ENCODE measurements at regions not wholly inside any gene's neighbourhood (a gene's known extent, or its start where the extent isn't known, plus 50 kb on each side); places are given as distances from the start of the nearest gene placed in this dataset.

DNA sequence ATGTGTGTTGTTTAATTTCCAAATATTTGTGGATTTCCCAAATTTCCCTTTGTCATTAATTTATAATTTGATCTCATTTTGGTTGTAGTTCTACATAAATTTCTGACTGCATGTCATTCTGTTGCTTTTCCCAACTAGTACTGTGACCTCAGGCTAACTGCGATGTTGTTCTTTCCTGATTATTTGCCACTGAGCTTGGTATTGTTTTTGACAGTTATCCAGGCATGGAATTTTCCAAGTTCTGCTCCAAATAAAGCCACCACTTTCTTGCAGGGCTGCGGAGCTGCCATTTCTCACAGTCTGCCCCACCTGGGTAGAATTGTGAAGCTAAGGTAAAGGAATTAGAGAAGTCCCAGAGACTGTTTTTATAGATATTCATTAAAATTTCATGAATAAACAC lies 328.8 kb downstream of the ZNF674 start:
- TF ChIP-seq, protein P1, sequence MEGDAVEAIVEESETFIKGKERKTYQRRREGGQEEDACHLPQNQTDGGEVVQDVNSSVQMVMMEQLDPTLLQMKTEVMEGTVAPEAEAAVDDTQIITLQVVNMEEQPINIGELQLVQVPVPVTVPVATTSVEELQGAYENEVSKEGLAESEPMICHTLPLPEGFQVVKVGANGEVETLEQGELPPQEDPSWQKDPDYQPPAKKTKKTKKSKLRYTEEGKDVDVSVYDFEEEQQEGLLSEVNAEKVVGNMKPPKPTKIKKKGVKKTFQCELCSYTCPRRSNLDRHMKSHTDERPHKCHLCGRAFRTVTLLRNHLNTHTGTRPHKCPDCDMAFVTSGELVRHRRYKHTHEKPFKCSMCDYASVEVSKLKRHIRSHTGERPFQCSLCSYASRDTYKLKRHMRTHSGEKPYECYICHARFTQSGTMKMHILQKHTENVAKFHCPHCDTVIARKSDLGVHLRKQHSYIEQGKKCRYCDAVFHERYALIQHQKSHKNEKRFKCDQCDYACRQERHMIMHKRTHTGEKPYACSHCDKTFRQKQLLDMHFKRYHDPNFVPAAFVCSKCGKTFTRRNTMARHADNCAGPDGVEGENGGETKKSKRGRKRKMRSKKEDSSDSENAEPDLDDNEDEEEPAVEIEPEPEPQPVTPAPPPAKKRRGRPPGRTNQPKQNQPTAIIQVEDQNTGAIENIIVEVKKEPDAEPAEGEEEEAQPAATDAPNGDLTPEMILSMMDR (IDR thresholded peaks at IDR 0.05; ENCODE audit: control insufficient read depth, insufficient read depth, low read depth, low read length, missing control alignments), result no peak
- no peak for DNase-seq (ENCODE audit: low read depth)
- no peak overlapping the region for H3K4me3 ChIP-seq (ENCODE audit: control insufficient read depth, low read depth, low read length)

DNA sequence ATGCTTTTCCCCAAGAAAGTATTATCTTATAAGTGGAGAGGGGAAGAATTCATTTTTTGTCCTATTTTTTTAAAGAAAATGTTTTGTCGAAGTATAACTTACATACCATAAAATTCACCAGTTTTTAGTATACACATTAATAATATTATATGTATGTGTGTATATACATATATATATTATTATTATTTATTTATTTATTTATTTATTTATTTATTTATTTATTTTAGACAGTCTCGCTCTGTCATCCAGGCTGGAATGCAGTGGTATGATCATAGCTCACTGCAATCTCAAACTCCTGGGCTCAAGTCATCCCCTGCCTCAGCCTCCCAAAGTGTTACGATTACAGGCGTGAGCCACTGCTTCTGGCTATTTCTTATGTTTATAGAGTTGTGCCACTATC lies 334.1 kb downstream of the ZNF674 start:
- TF ChIP-seq, protein P1 (IDR thresholded peaks at IDR 0.05; ENCODE audit: control insufficient read depth, insufficient read depth, low read depth, low read length, missing control alignments), result no peak

DNA sequence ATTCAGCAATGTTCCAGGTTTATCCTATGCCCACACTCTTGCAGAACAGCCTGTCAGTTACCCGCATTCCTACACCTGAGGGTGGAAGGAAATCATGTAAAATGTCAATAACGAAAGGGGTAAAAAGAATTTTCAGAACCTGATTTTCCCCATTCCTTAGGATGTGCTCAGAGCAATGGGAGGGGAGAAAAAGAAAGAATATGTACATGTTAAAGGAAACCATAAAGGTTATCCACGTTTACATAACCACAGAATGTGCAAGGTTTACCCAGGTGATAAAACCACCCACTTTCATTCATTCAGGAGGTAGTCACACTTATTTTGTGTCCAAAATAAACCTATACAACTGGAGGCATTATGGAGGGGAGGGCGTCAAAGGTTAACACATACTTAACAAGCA lies 335.5 kb downstream of the ZNF674 start:
- TF ChIP-seq, protein P1 (IDR thresholded peaks at IDR 0.05; ENCODE audit: control insufficient read depth, insufficient read depth, low read depth, low read length, missing control alignments), result no peak
- no peak for DNase-seq (ENCODE audit: low read depth)
- H3K4me3 ChIP-seq (ENCODE audit: control insufficient read depth, low read depth, low read length), result no peak overlapping the region

More for the DNA sequence above, 334.1 kb downstream of the ZNF674 start:
- DNase-seq (ENCODE audit: low read depth), result no peak
- no peak overlapping the region for H3K4me3 ChIP-seq (ENCODE audit: control insufficient read depth, low read depth, low read length)

DNA sequence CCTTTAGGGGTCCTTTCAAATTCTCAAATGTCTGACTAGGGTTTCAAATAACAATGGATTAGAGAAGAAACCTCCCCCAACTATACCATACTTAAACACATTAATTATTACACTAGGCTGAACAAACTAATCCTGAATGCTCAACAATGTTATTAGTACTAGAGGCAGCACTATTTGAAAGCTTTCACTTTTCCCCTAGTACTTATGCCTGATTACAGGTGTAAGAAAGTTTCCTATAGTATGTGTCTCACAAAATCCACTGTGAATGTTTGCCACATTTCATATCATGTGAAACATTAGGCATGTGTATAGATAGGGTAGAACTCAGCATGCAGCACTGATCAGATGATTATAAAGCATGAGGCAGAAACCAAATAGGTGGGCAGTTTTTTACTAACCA lies 336.2 kb downstream of the ZNF674 start:
- TF ChIP-seq, protein P1 (IDR thresholded peaks at IDR 0.05; ENCODE audit: control insufficient read depth, insufficient read depth, low read depth, low read length, missing control alignments), result no peak
- no peak overlapping the region for H3K4me3 ChIP-seq (ENCODE audit: control insufficient read depth, low read depth, low read length)
- no peak for DNase-seq (ENCODE audit: low read depth)

DNA sequence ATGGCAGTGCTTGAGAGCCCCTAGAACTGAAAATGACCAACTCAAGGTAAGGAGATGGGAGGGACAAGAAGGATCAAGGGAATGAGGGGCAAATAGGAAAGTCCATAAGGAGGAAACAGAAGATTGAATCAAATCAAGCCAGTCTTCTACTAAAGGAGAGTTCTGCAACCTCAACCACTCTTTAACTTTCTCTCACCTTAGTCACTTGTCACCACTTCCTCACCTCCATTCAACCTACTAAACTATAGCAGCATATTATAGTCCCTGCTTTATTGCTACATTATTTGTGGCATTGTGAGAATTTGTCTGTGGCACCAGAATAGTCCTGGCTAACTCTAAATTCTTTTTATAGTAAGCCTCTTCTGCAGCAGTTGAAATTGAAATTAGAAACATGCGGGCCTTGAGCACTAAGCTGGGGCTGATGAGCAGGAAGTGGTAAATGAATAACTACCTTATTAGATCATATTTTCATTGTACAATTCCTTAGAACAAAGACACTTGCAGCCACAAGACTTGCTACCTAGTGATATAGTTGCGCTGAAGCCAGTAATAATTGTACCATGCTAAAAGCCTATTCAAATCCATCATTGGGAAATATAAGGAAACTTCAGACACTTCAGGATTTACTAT lies 336.9 kb downstream of the ZNF674 start:
- no peak overlapping the region for H3K4me3 ChIP-seq (ENCODE audit: control insufficient read depth, low read depth, low read length)
- TF ChIP-seq, protein P1 (IDR thresholded peaks at IDR 0.05; ENCODE audit: control insufficient read depth, insufficient read depth, low read depth, low read length, missing control alignments), result no peak
- DNase-seq (ENCODE audit: low read depth), result peak; percentile 20

DNA sequence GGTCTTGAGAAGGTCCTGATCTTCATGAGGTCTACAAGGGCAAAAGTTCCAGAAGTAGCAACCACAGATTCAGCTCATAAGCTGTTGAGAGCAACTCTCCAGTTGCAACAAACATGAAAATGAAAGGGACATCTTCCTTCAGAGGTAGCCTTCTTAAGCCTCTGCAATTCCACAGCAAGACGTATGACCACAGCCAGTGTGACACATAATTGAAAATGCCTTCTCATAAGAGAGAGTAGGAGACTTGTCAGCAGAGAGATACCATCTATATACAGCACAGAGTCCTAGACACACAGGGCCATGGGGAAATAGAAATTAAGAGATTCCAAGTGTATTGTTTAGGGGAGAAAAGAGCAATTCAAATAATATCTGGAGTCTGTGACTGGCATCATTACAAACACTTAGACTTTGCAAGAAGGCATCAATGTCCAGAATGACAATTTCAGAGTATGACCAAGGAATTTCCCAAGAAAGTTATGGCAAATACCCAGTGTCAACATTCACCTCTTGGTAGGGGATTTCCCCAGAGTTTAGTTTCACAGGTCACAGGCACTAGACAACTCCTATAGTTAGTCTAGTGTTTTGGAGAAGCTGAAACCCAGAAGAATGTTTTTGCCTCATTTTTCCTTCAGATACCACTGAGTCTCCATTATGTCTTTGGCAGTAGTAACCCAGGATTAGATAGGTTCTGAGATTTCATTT lies 340.3 kb downstream of the ZNF674 start:
- TF ChIP-seq, protein P1 (IDR thresholded peaks at IDR 0.05; ENCODE audit: control insufficient read depth, insufficient read depth, low read depth, low read length, missing control alignments), result no peak
- no peak for DNase-seq (ENCODE audit: low read depth)
- H3K4me3 ChIP-seq (ENCODE audit: control insufficient read depth, low read depth, low read length), result no peak overlapping the region

All from AG09309 (cell line).